OCI-LY3 (cell line): ENCODE measurements at regions not wholly inside any gene's neighbourhood (a gene's known extent, or its start where the extent isn't known, plus 50 kb on each side); places are given as distances from the start of the nearest gene placed in this dataset.

Source experiments
- CTCF ChIP-seq: fragments of 200-600, 300-600 bp; sonication (generic); IDR thresholded peaks from 2 replicates; pipeline ENCODE4 v1.5.1; 2014; ENCODE audit warnings: antibody characterized with exemption, low read length, low read depth
- EZH2phosphoT487 ChIP-seq: fragments of 200-600 bp; shearing (Covaris generic); IDR thresholded peaks from 2 replicates; pipeline ENCODE4 v1.6.1; 2018; ENCODE audit warnings: antibody characterized with exemption, mixed run types, low read depth

- no peak for TF ChIP-seq CTCF
- no peak for TF ChIP-seq EZH2phosphoT487
Observed at GRCh38 chr7:11224535-11224934, 250.9 kb downstream of the PHF14 start.
